Neural cell (in vitro differentiated cells): ENCODE measurements at regions not wholly inside any gene's neighbourhood (a gene's known extent, or its start where the extent isn't known, plus 50 kb on each side); places are given as distances from the start of the nearest gene placed in this dataset.

Experiments
- CTCF ChIP-seq: fragments of 450-650 bp; IDR thresholded peaks from 2 replicates; pipeline ENCODE4 v1.5.1; 2014; ENCODE audit warnings: antibody characterized with exemption, mild to moderate bottlenecking, moderate library complexity; ENCODE audit not compliant: poor library complexity, severe bottlenecking
- EP300 ChIP-seq: fragments of 450-650 bp; conservative IDR thresholded peaks from 2 replicates; pipeline ENCODE4 v1.6.1; 2014; ENCODE audit warnings: antibody characterized with exemption, mild to moderate bottlenecking, moderate library complexity; ENCODE audit not compliant: poor library complexity, severe bottlenecking
- EZH2 ChIP-seq: fragments of 200-600, 300-800 bp; shearing (Covaris generic), sonication (generic); IDR thresholded peaks from 2 replicates; pipeline ENCODE4 v1.6.1; 2014; ENCODE audit warnings: antibody characterized with exemption, low read length, borderline replicate concordance, mild to moderate bottlenecking; ENCODE audit not compliant: insufficient read depth, poor library complexity, severe bottlenecking
- MXI1 ChIP-seq: fragments of 450-650 bp; conservative IDR thresholded peaks from 2 replicates; pipeline ENCODE4 v1.6.1; 2014; ENCODE audit warnings: antibody characterized with exemption, mild to moderate bottlenecking; ENCODE audit not compliant: poor library complexity, severe bottlenecking
- POLR2AphosphoS5 ChIP-seq: IDR thresholded peaks from 2 replicates; pipeline ENCODE4 v1.6.1; 2012
- TAF1 ChIP-seq: IDR thresholded peaks from 2 replicates; pipeline ENCODE4 v1.6.1; 2012; ENCODE audit warnings: low read depth

GRCh38 chr18:45519411-45520280, 95.6 kb upstream of the SLC14A2 start:
- no peak for TF ChIP-seq CTCF
- no peak for TF ChIP-seq POLR2AphosphoS5
- TF ChIP-seq EP300 = no peak
- no peak for TF ChIP-seq EZH2
- no peak for TF ChIP-seq MXI1
- TF ChIP-seq TAF1 = no peak
